GM12878 (cell line): ENCODE measurements at regions not wholly inside any gene's neighbourhood (a gene's known extent, or its start where the extent isn't known, plus 50 kb on each side); places are given as distances from the start of the nearest gene placed in this dataset.

ENCODE experiments used
- ATAC-seq: fragments of 200-7000 bp; cut with Tn5 transposase; 3 replicates; pipeline ENCODE4 v1.9.1; 2020; ENCODE audit warnings: mild to moderate bottlenecking, moderate library complexity
- BruUV-seq: library from RNA; stranded (reverse); fragments of 400-500 nt; replicated peaks from 2 replicates; lab custom pipeline; 2021; lab: Mats Ljungman, UMichigan
- CTCF ChIA-PET: fragments of 300-600 bp; sonication (Branson Sonifier 250); formaldehyde crosslinking; extraction: SDS; loops from one replicate; lab custom pipeline; 2021; ENCODE audit warnings: inconsistent platforms; lab: Yijun Ruan, JAX
- POLR2A ChIA-PET: fragments of 350-600 bp; formaldehyde crosslinking; extraction: SDS; loops from one replicate; lab custom pipeline; 2021; ENCODE audit warnings: inconsistent platforms; lab: Charles Lee
- RAD21 ChIA-PET: fragments of 300-600 bp; sonication (Branson Sonifier 250); formaldehyde crosslinking; loops from one replicate; lab custom pipeline; 2023; ENCODE audit warnings: antibody characterized with exemption; ENCODE audit not compliant: unreplicated experiment; lab: Charles Lee
- SMC1A ChIA-PET: fragments of 300-600 bp; sonication (Branson Sonifier 250); formaldehyde crosslinking; loops from one replicate; lab custom pipeline; 2023; ENCODE audit not compliant: unreplicated experiment, uncharacterized antibody; lab: Charles Lee
- DNase-seq: peaks from one replicate; pipeline ENCODE4 v3.0.0-alpha.2; 2011; ENCODE audit warnings: low read depth, low spot score
- FAIRE-seq: peaks from 3 replicates; lab custom pipeline; 2011; peaks lifted over from hg19 to GRCh38; lab: Jason Lieb, UNC
- H2AFZ ChIP-seq: 2 replicates; pipeline ENCODE4 v1.6.0; 2011; ENCODE audit warnings: low read depth, low read length, control low read depth; ENCODE audit not compliant: control insufficient read depth
- H3K27ac ChIP-seq: 2 replicates; pipeline ENCODE4 v1.5.1; 2011; ENCODE audit warnings: control low read depth; ENCODE audit not compliant: control insufficient read depth, insufficient read depth
- H3K27me3 ChIP-seq, 2 experiments: replicated peaks in 1 of 2; 2 replicates each; pipeline versions ENCODE4 v1.6.0 to v1.6.1; 2011; ENCODE audit warnings: low read length in 1 of 2; ENCODE audit not compliant: control insufficient read depth in 2 of 2, insufficient read depth in 2 of 2
- H3K36me3 ChIP-seq, 2 experiments: 2 replicates each; pipeline ENCODE4 v1.5.1; 2011; ENCODE audit warnings: low read length in 1 of 2; ENCODE audit not compliant: control insufficient read depth in 2 of 2, insufficient read depth in 2 of 2
- H3K4me1 ChIP-seq: 2 replicates; pipeline ENCODE4 v1.6.1; 2011; ENCODE audit warnings: mild to moderate bottlenecking, low read length, moderate library complexity, mixed read lengths; ENCODE audit not compliant: control insufficient read depth, insufficient read depth
- H3K4me2 ChIP-seq: 2 replicates; pipeline ENCODE4 v1.6.0; 2011; ENCODE audit warnings: control low read depth; ENCODE audit not compliant: control insufficient read depth, insufficient read depth
- H3K4me3 ChIP-seq: fragments of 200-600 bp; sonication (generic); 2 replicates; pipeline ENCODE4 v1.5.1; 2016
- H3K79me2 ChIP-seq: 2 replicates; pipeline ENCODE4 v1.6.0; 2011; ENCODE audit warnings: low read length; ENCODE audit not compliant: control insufficient read depth, insufficient read depth
- H3K9ac ChIP-seq: 2 replicates; pipeline ENCODE4 v1.8.0; 2011; ENCODE audit warnings: low read length, control low read depth, mixed read lengths; ENCODE audit not compliant: control insufficient read depth, insufficient read depth
- H3K9me3 ChIP-seq: replicated peaks from 3 replicates; pipeline ENCODE4 v1.5.1; 2011; ENCODE audit warnings: mild to moderate bottlenecking, low read length; ENCODE audit not compliant: control insufficient read depth, insufficient read depth
- H4K20me1 ChIP-seq: 2 replicates; pipeline ENCODE4 v1.6.0; 2011; ENCODE audit not compliant: control insufficient read depth, insufficient read depth
- CBFB ChIP-seq: IDR thresholded peaks from 2 replicates; pipeline ENCODE4 v1.6.1; 2016; ENCODE audit warnings: antibody characterized with exemption, low read depth
- FOS ChIP-seq: IDR thresholded peaks from 3 replicates; pipeline ENCODE4 v1.6.1; 2011; ENCODE audit warnings: borderline replicate concordance; ENCODE audit not compliant: insufficient read length; ENCODE audit errors: extremely low read depth
- PBX3 ChIP-seq: IDR thresholded peaks from 2 replicates; pipeline ENCODE4 v1.6.1; 2011; ENCODE audit warnings: mild to moderate bottlenecking, low read depth, low read length, moderate library complexity; ENCODE audit not compliant: insufficient replicate concordance
- SIN3A ChIP-seq: IDR thresholded peaks from 2 replicates; pipeline ENCODE4 v1.6.1; 2012; ENCODE audit warnings: low read depth, low read length, improper control_type of control experiment
- ZBTB11 ChIP-seq: fragments of 450-650 bp; formaldehyde crosslinking; IDR thresholded peaks from 2 replicates; pipeline ENCODE4 v1.5.0; 2022; ENCODE audit warnings: mild to moderate bottlenecking, missing genetic modification characterization
- ZNF207 ChIP-seq: fragments of 450-650 bp; IDR thresholded peaks from 2 replicates; pipeline ENCODE4 v1.6.1; 2014; ENCODE audit warnings: antibody characterized with exemption, mild to moderate bottlenecking, borderline replicate concordance
- ZNF592 ChIP-seq: fragments of 450-650 bp; IDR thresholded peaks from 2 replicates; pipeline ENCODE4 v1.6.1; 2017; ENCODE audit warnings: mild to moderate bottlenecking, moderate library complexity
- WGBS: methylation state at CpG from one replicate; pipeline ENCODE4 v1.1.6; 2016; ENCODE audit warnings: low lambda C conversion rate; ENCODE audit not compliant: insufficient replicate concordance, insufficient coverage; ENCODE audit errors: missing lambda C conversion rate; 5-methylcytosine and 5-hydroxymethylcytosine counted together
- in situ Hi-C: fragments of 300-500 bp; cut with MboI; formaldehyde crosslinking; loops from 9 replicates; pipeline ENCODE4 v1.14.3; 2018; ENCODE audit warnings: mixed read lengths
- intact Hi-C: fragments of 100-400 bp; cut with micrococcal nuclease; formaldehyde crosslinking; loops from one replicate; pipeline ENCODE4 v1.14.2; 2022; ENCODE audit not compliant: unreplicated experiment

- no peak for TF ChIP-seq CBFB
- no peak for TF ChIP-seq FOS
- no peak for TF ChIP-seq ZNF207
- no peak for TF ChIP-seq SIN3A
- no peaks in the 10 kb centered on the region for H3K36me3 ChIP-seq
- H3K4me3 ChIP-seq = no peak overlapping the region
- ChIA-PET RAD21 (no interaction called here), CTCF (no interaction called here), POLR2A (no interaction called here), SMC1A (no interaction called here)
- no peak overlapping the region for H3K4me2 ChIP-seq
- ATAC-seq (no peak), FAIRE-seq (no peak), DNase-seq (no peak)
- no peak overlapping the region for H2AFZ ChIP-seq
- H3K9me3 ChIP-seq = peaks cover 1% of the 10 kb centered on the region; the same call in 1 of the 3 replicates
- H3K27ac ChIP-seq = no peak overlapping the region
- peaks cover 0 to 5% of the 10 kb centered on the region in 2 experiments; a peak in 1 of 4 replicates for H3K27me3 ChIP-seq
- H3K9ac ChIP-seq = no peak overlapping the region
- H3K4me1 ChIP-seq = no peaks in the 10 kb centered on the region
- BruUV-seq = no TSS peak
- H3K79me2 ChIP-seq = no peaks in the 10 kb centered on the region
- intact Hi-C loops = no loop called here
- in situ Hi-C loops = no loop called here
- H4K20me1 ChIP-seq = no peaks in the 10 kb centered on the region
Measured at GRCh38 chr6:79803917-79804316, 143.4 kb downstream of the ELOVL4 start.

GRCh38 chr6:79802657-79803300 lies 144.6 kb downstream of the ELOVL4 start:
- POLR2A ChIA-PET = no interaction called here
- Histone ChIP-seq H3K4me3 (no peak overlapping the region), H3K36me3 (no peaks in the 10 kb centered on the region), H4K20me1 (no peaks in the 10 kb centered on the region), H3K27me3 (peaks cover 0 to 5% of the 10 kb centered on the region in 2 experiments; a peak in 1 of 4 replicates), H2AFZ (no peak overlapping the region), H3K9ac (no peak overlapping the region), H3K4me1 (no peaks in the 10 kb centered on the region), H3K9me3 (peaks cover 1% of the 10 kb centered on the region; the same call in 1 of the 3 replicates), H3K4me2 (no peak overlapping the region), H3K79me2 (no peaks in the 10 kb centered on the region), H3K27ac (no peak overlapping the region)
- no TSS peak for BruUV-seq
- intact Hi-C loops = no loop called here
- DNase-seq (no peak), FAIRE-seq (no peak), ATAC-seq (no peak)
- in situ Hi-C loops = no loop called here
- RAD21 ChIA-PET = no interaction called here
- CTCF ChIA-PET = interaction anchor here (0.7 kb wide), 1 partner anchor 13 kb away, joined by 3 read pairs; no protein-coding TSS in a partner anchor
- 24% methylated on average over 5 of the region's 5 CpGs for WGBS
- SMC1A ChIA-PET = interaction anchor here (0.6 kb wide), 1 partner anchor 110 kb away, joined by 3 read pairs; no protein-coding TSS in a partner anchor
- TF ChIP-seq PBX3 (no peak), ZBTB11 (CRISPR knock-in tag) (no peak), ZNF592 (no peak)
